NT2/D1 (cell line): ENCODE measurements at regions not wholly inside any gene's neighbourhood (a gene's known extent, or its start where the extent isn't known, plus 50 kb on each side); places are given as distances from the start of the nearest gene placed in this dataset.

Source experiments
- SUZ12 ChIP-seq: IDR thresholded peaks from 2 replicates; pipeline ENCODE4 v1.6.1; 2011; ENCODE audit not compliant: insufficient read length, insufficient read depth; ENCODE audit errors: extremely low read depth
- YY1 ChIP-seq: IDR thresholded peaks from 2 replicates; pipeline ENCODE4 v1.6.1; 2011; ENCODE audit not compliant: insufficient read length, insufficient read depth
- ZNF274 ChIP-seq: IDR thresholded peaks from 2 replicates; pipeline ENCODE4 v1.6.1; 2011; ENCODE audit warnings: mild to moderate bottlenecking, low read depth, low read length

GRCh38 chr12:41988715-41989114, 156.0 kb downstream of the GXYLT1 start:
- TF ChIP-seq YY1 (no peak), ZNF274 (no peak), SUZ12 (no peak)
